ENCODE measurements at regions not wholly inside any gene's neighbourhood (a gene's known extent, or its start where the extent isn't known, plus 50 kb on each side); places are given as distances from the start of the nearest gene placed in this dataset.

- Histone ChIP-seq H4K20me1 (no peaks in the 10 kb centered on the region), H3K9ac (no peak overlapping the region), H3K9me3 (no peaks in the 10 kb centered on the region), H3K36me3 (no peaks in the 10 kb centered on the region), H3K4me2 (no peak overlapping the region), H3K27me3 (no peaks in the 10 kb centered on the region), H3K4me3 (no peak overlapping the region), H3K27ac (no peak overlapping the region), H3K4me1 (no peaks in the 10 kb centered on the region)
- no peak for TF ChIP-seq Cebpa-rat (IDR thresholded peaks at IDR 0.05)
Observed at GRCh38 chr4:37771771-37772170, 54.7 kb upstream of the PGM2 start.

GRCh38 chr4:37770016-37770415 is 56.5 kb upstream of the PGM2 start:
- Histone ChIP-seq H3K36me3 (no peaks in the 10 kb centered on the region), H3K4me3 (no peak overlapping the region), H3K27ac (no peak overlapping the region), H3K4me2 (no peak overlapping the region), H3K9ac (no peak overlapping the region), H3K27me3 (no peaks in the 10 kb centered on the region), H3K9me3 (no peaks in the 10 kb centered on the region), H3K4me1 (no peaks in the 10 kb centered on the region), H4K20me1 (no peaks in the 10 kb centered on the region)
- TF ChIP-seq Cebpa-rat (IDR thresholded peaks at IDR 0.05): no peak

- no peaks in the 10 kb centered on the region for H3K4me1 ChIP-seq
- H3K36me3 ChIP-seq: no peaks in the 10 kb centered on the region
- H3K9ac ChIP-seq: no peak overlapping the region
- no peaks in the 10 kb centered on the region for H4K20me1 ChIP-seq
- no peaks in the 10 kb centered on the region for H3K27me3 ChIP-seq
- H3K4me3 ChIP-seq: no peak overlapping the region
- H3K4me2 ChIP-seq: no peak overlapping the region
- H3K27ac ChIP-seq: no peak overlapping the region
- no peak for TF ChIP-seq Cebpa-rat (IDR thresholded peaks at IDR 0.05)
- H3K9me3 ChIP-seq: no peaks in the 10 kb centered on the region
Observed at GRCh38 chr4:37769391-37769989, 57.0 kb upstream of the PGM2 start.

- Histone ChIP-seq H3K36me3 (no peaks in the 10 kb centered on the region), H3K4me2 (no peak overlapping the region), H3K4me1 (no peaks in the 10 kb centered on the region), H3K27me3 (no peaks in the 10 kb centered on the region), H3K27ac (no peak overlapping the region), H4K20me1 (no peaks in the 10 kb centered on the region), H3K9ac (no peak overlapping the region), H3K9me3 (no peaks in the 10 kb centered on the region), H3K4me3 (no peak overlapping the region)
- TF ChIP-seq Cebpa-rat (IDR thresholded peaks at IDR 0.05): no peak
Observed at GRCh38 chr4:37767546-37767945, 58.9 kb upstream of the PGM2 start.

GRCh38 chr4:37767019-37767418 is 59.5 kb upstream of the PGM2 start:
- Histone ChIP-seq H3K9ac (no peak overlapping the region), H4K20me1 (no peaks in the 10 kb centered on the region), H3K27ac (no peak overlapping the region), H3K4me2 (no peak overlapping the region), H3K4me3 (no peak overlapping the region), H3K4me1 (no peaks in the 10 kb centered on the region), H3K9me3 (no peaks in the 10 kb centered on the region), H3K36me3 (no peaks in the 10 kb centered on the region), H3K27me3 (no peaks in the 10 kb centered on the region)
- no peak for TF ChIP-seq Cebpa-rat (IDR thresholded peaks at IDR 0.05)

- Histone ChIP-seq H3K4me3 (no peak overlapping the region), H3K9ac (no peak overlapping the region)
- no peak for TF ChIP-seq Cebpa-rat (IDR thresholded peaks at IDR 0.05)
Observed at GRCh38 chr4:37765741-37766140, 60.7 kb upstream of the PGM2 start.

GRCh38 chr4:37763831-37764230 is 62.7 kb upstream of the PGM2 start:
- Histone ChIP-seq H3K9me3 (no peaks in the 10 kb centered on the region), H3K4me1 (no peaks in the 10 kb centered on the region), H3K36me3 (no peaks in the 10 kb centered on the region), H4K20me1 (no peaks in the 10 kb centered on the region), H3K4me2 (no peak overlapping the region), H3K4me3 (no peak overlapping the region), H3K27ac (no peak overlapping the region), H3K27me3 (no peaks in the 10 kb centered on the region), H3K9ac (no peak overlapping the region)
- TF ChIP-seq Cebpa-rat (IDR thresholded peaks at IDR 0.05): no peak

More at GRCh38 chr4:37765741-37766140, 60.7 kb upstream of the PGM2 start:
- no peak overlapping the region for H3K27ac ChIP-seq
- H3K4me2 ChIP-seq: no peak overlapping the region
- H3K4me1 ChIP-seq: no peaks in the 10 kb centered on the region
- no peaks in the 10 kb centered on the region for H3K27me3 ChIP-seq
- no peaks in the 10 kb centered on the region for H4K20me1 ChIP-seq
- no peaks in the 10 kb centered on the region for H3K9me3 ChIP-seq
- H3K36me3 ChIP-seq: no peaks in the 10 kb centered on the region

- Histone ChIP-seq H3K4me3 (no peak overlapping the region), H3K4me1 (0 out of 2 replicates have a peak, but pooled peaks cover 5% of the 10 kb centered on the region), H3K36me3 (no peaks in the 10 kb centered on the region), H4K20me1 (no peaks in the 10 kb centered on the region), H3K27ac (no peak overlapping the region), H3K9ac (no peak overlapping the region), H3K27me3 (no peaks in the 10 kb centered on the region), H3K4me2 (no peak overlapping the region), H3K9me3 (no peaks in the 10 kb centered on the region)
- TF ChIP-seq Cebpa-rat (IDR thresholded peaks at IDR 0.05): no peak
Observed at GRCh38 chr4:37762991-37763368, 63.5 kb upstream of the PGM2 start.

- no peak overlapping the region for H3K4me2 ChIP-seq
- H3K27ac ChIP-seq: no peak overlapping the region
- no peaks in the 10 kb centered on the region for H4K20me1 ChIP-seq
- no peaks in the 10 kb centered on the region for H3K27me3 ChIP-seq
- H3K9ac ChIP-seq: no peak overlapping the region
- no peak overlapping the region for H3K4me3 ChIP-seq
- H3K36me3 ChIP-seq: no peaks in the 10 kb centered on the region
- 0 out of 2 replicates have a peak, but pooled peaks cover 6% of the 10 kb centered on the region for H3K4me1 ChIP-seq
- no peaks in the 10 kb centered on the region for H3K9me3 ChIP-seq
- no peak for TF ChIP-seq Cebpa-rat (IDR thresholded peaks at IDR 0.05)
Observed at GRCh38 chr4:37762294-37762990, 64.0 kb upstream of the PGM2 start.

- Histone ChIP-seq H3K4me1 (0 out of 2 replicates have a peak, but pooled peaks cover 6% of the 10 kb centered on the region), H3K4me2 (no peak overlapping the region), H3K27ac (no peak overlapping the region), H3K4me3 (no peak overlapping the region), H3K9ac (no peak overlapping the region), H4K20me1 (no peaks in the 10 kb centered on the region), H3K36me3 (no peaks in the 10 kb centered on the region), H3K9me3 (no peaks in the 10 kb centered on the region), H3K27me3 (no peaks in the 10 kb centered on the region)
- TF ChIP-seq Cebpa-rat (IDR thresholded peaks at IDR 0.05): no peak
Observed at GRCh38 chr4:37760840-37761239, 65.6 kb upstream of the PGM2 start.
